Choroid plexus epithelial cell (primary cell): ENCODE measurements at regions not wholly inside any gene's neighbourhood (a gene's known extent, or its start where the extent isn't known, plus 50 kb on each side); places are given as distances from the start of the nearest gene placed in this dataset.

ENCODE experiments used
- DNase-seq: peaks from one replicate; pipeline ENCODE4 v3.0.0-alpha.2; 2010; ENCODE audit warnings: low read depth
- H3K4me3 ChIP-seq: 2 replicates; pipeline ENCODE4 v1.5.1; 2011; ENCODE audit warnings: low read depth, mild to moderate bottlenecking, control low read depth, low read length, moderate library complexity
- CTCF ChIP-seq: conservative IDR thresholded peaks from 2 replicates; pipeline ENCODE4 v1.5.1; 2011; ENCODE audit warnings: low read depth, mild to moderate bottlenecking, control low read depth, inconsistent platforms, low read length, moderate library complexity

GRCh38 chr7:101729241-101729883, 88.1 kb upstream of the CUX1 start:
- no peak overlapping the region for H3K4me3 ChIP-seq
- DNase-seq = peak; percentile 55
- TF ChIP-seq CTCF = no peak

- H3K4me3 ChIP-seq = no peak overlapping the region
- TF ChIP-seq CTCF = no peak
- DNase-seq = no peak
These were observed 85.8 kb upstream of the CUX1 start for GRCh38 chr7:101731502-101732084.

- TF ChIP-seq CTCF = no peak
- peak; percentile 49 for DNase-seq
- H3K4me3 ChIP-seq = peak overlapping the region; percentile 49
These were observed 83.5 kb upstream of the CUX1 start for GRCh38 chr7:101733713-101734475.

- peak; percentile 19 for DNase-seq
- no peak for TF ChIP-seq CTCF
- H3K4me3 ChIP-seq = no peak overlapping the region
These were observed 81.3 kb upstream of the CUX1 start for GRCh38 chr7:101736084-101736483.

- TF ChIP-seq CTCF = no peak
- DNase-seq = no peak
- no peak overlapping the region for H3K4me3 ChIP-seq
These were observed 77.5 kb upstream of the CUX1 start for GRCh38 chr7:101739775-101740398.

- H3K4me3 ChIP-seq = no peak overlapping the region
- TF ChIP-seq CTCF = no peak
- DNase-seq = peak; percentile 16
These were observed 76.3 kb upstream of the CUX1 start for GRCh38 chr7:101740981-101741725.
